22Rv1 (cell line): ENCODE measurements at regions not wholly inside any gene's neighbourhood (a gene's known extent, or its start where the extent isn't known, plus 50 kb on each side); places are given as distances from the start of the nearest gene placed in this dataset.

ENCODE experiments used
- ZFX ChIP-seq: fragments of 450-650 bp; IDR thresholded peaks from 2 replicates; pipeline ENCODE4 v1.6.1; 2017; ENCODE audit warnings: antibody characterized with exemption, borderline replicate concordance
- TF ChIP-seq, protein P1 (sequence below): fragments of 450-650 bp; IDR thresholded peaks from 2 replicates; pipeline ENCODE4 v1.5.1; 2017; ENCODE audit warnings: mild to moderate bottlenecking

DNA sequence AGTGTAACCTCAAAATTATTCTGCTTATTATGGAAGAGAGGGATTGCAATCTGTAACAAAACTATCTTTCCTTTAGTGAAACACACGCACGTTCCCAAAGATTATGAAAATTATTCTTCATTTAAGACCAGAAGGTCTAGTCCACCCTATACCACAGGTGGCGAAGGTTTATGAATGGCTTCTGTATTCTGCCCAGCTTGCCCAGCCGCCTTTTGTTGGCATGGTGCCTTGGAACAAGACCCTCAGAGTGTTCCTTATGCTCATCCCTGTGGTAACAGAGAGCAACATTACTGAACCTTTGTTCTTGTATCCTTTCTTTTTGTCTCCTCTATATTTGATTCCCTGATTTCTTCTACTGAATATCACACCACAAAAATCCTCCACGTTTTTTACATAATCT, 116.4 kb downstream of the FAR1 start:
- TF ChIP-seq, protein P1, sequence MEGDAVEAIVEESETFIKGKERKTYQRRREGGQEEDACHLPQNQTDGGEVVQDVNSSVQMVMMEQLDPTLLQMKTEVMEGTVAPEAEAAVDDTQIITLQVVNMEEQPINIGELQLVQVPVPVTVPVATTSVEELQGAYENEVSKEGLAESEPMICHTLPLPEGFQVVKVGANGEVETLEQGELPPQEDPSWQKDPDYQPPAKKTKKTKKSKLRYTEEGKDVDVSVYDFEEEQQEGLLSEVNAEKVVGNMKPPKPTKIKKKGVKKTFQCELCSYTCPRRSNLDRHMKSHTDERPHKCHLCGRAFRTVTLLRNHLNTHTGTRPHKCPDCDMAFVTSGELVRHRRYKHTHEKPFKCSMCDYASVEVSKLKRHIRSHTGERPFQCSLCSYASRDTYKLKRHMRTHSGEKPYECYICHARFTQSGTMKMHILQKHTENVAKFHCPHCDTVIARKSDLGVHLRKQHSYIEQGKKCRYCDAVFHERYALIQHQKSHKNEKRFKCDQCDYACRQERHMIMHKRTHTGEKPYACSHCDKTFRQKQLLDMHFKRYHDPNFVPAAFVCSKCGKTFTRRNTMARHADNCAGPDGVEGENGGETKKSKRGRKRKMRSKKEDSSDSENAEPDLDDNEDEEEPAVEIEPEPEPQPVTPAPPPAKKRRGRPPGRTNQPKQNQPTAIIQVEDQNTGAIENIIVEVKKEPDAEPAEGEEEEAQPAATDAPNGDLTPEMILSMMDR: no peak
- TF ChIP-seq ZFX: no peak
